Skeletal muscle tissue (tissue), 3 donors: ENCODE measurements at regions not wholly inside any gene's neighbourhood (a gene's known extent, or its start where the extent isn't known, plus 50 kb on each side); places are given as distances from the start of the nearest gene placed in this dataset.

ENCODE experiments used
- H3K27ac ChIP-seq: one replicate; pipeline ENCODE4 v1.7.0; 2013; ENCODE audit warnings: mild to moderate bottlenecking, low read depth, low read length, inconsistent platforms
- H3K27me3 ChIP-seq, 3 donors: one replicate each; pipeline ENCODE4 v1.7.0; 2013; ENCODE audit warnings: low read length in 3 of 3; ENCODE audit not compliant: control insufficient read depth in 3 of 3, insufficient read depth in 3 of 3
- H3K36me3 ChIP-seq, 3 donors: one replicate each; pipeline ENCODE4 v1.7.0; 2013; ENCODE audit warnings: low read length in 3 of 3; ENCODE audit not compliant: control insufficient read depth in 3 of 3, insufficient read depth in 3 of 3
- H3K4me1 ChIP-seq, 3 donors: one replicate each; pipeline ENCODE4 v1.7.0; 2013; ENCODE audit warnings: low read length in 3 of 3, mild to moderate bottlenecking in 3 of 3; ENCODE audit not compliant: control insufficient read depth in 3 of 3, insufficient read depth in 3 of 3
- H3K4me3 ChIP-seq, 3 donors: one replicate each; pipeline ENCODE4 v1.7.0; 2013; ENCODE audit warnings: low read length in 3 of 3
- H3K9ac ChIP-seq, 3 donors: one replicate each; pipeline ENCODE4 v1.7.0; 2013; ENCODE audit warnings: low read length in 3 of 3, mild to moderate bottlenecking in 3 of 3, moderate library complexity in 2 of 3, low read depth in 1 of 3
- H3K9me3 ChIP-seq, 3 donors: one replicate each; pipeline ENCODE4 v1.7.0; 2013; ENCODE audit warnings: low read length in 3 of 3; ENCODE audit not compliant: control insufficient read depth in 3 of 3
- donor health status: Osteomylitis.

DNA sequence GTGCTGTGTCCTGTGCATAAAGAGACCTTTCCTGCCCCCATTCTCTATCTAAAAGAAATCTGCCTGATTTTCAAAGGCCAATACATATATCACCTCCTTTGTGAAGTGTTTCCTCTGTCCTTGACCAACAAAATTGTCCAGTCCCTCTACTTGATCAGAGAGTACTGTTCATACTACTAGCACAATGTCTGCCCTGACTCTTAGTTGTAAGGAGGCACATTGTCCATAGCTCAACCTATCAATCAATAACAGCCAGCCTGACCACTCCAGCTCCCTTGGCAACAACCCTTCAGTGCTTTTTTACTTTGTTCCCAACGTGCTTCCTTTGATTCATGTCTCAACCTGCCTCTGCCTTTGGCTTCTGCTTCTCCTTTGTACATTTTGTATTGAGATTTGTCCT, 398.9 kb downstream of the TRIB2 start:
- Histone ChIP-seq H3K36me3 (no peaks in the 10 kb centered on the region), H3K9ac (no peak overlapping the region), H3K27me3 (no peaks in the 10 kb centered on the region), H3K27ac (no peak overlapping the region), H3K4me3 (no peak overlapping the region), H3K4me1 (no peaks in the 10 kb centered on the region), H3K9me3 (no peaks in the 10 kb centered on the region)

DNA sequence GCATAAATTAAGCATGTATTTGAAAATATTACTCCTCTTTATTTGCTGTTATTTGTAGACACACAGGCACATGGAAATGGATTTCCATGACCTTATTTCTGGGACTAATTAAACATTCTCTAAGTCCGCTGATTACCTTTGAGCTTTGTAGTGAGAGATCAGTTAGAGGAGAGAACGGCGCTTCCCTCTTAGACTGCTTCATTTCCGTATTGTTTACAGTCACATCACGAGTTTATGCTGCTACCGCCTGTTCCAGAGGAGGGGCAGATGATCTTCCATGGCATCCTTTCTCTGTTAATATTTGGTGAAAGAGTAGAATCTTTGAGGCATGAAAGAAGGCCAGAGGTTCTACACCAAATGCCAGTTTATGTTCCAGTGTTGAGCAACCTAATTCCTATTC, 404.4 kb downstream of the TRIB2 start:
- Histone ChIP-seq H3K4me1 (no peaks in the 10 kb centered on the region), H3K27ac (no peak overlapping the region), H3K4me3 (no peak overlapping the region)

DNA sequence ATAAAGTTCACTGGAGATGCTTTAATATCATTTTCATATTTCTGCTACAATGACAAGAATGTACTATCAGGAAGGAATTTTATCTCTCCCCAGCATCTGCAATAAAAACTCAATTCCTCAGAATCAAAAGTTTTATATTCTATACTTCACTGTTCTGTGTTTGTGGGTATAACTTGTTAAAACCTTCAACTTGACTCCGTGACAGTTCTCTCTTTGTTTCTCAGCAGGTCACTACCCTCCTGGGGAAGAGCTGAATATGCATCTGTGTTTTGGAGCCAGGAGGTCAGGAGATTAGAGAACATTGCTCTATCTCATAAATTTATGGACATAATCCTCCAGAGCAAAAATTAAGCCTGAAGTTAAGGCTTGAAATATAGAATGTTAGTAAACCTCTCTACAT, 411.4 kb downstream of the TRIB2 start:
- Histone ChIP-seq H3K4me1 (no peaks in the 10 kb centered on the region), H3K27me3 (no peaks in the 10 kb centered on the region), H3K4me3 (no peak overlapping the region), H3K27ac (no peak overlapping the region), H3K36me3 (no peaks in the 10 kb centered on the region), H3K9ac (no peak overlapping the region), H3K9me3 (no peaks in the 10 kb centered on the region)

More for the DNA sequence above, 404.4 kb downstream of the TRIB2 start:
- no peaks in the 10 kb centered on the region for H3K27me3 ChIP-seq
- H3K9ac ChIP-seq: no peak overlapping the region
- H3K9me3 ChIP-seq: no peaks in the 10 kb centered on the region
- H3K36me3 ChIP-seq: no peaks in the 10 kb centered on the region

DNA sequence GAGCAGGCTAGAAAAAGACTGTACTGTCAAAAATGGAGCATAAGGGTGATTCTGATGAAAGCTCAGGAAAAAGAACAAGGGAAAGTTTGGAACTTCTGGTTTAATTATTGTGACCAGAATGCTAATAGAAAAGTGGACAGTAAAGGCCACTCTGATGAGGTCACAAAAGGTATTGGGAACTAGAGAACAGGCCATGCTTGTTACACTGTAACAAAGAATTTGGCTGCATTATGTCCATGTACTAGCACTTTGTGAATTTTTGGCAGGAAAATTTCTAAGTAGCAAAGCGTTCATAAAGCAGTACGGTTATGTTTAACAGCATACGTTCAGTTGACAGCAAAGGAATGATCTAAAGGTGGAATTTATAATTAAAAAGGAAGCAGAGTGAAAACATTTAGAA, 418.6 kb downstream of the TRIB2 start:
- H3K4me3 ChIP-seq: no peak overlapping the region
- no peaks in the 10 kb centered on the region for H3K36me3 ChIP-seq
- no peak overlapping the region for H3K9ac ChIP-seq
- H3K27ac ChIP-seq: no peak overlapping the region
- no peaks in the 10 kb centered on the region for H3K4me1 ChIP-seq
- no peaks in the 10 kb centered on the region for H3K27me3 ChIP-seq
- no peaks in the 10 kb centered on the region for H3K9me3 ChIP-seq

DNA sequence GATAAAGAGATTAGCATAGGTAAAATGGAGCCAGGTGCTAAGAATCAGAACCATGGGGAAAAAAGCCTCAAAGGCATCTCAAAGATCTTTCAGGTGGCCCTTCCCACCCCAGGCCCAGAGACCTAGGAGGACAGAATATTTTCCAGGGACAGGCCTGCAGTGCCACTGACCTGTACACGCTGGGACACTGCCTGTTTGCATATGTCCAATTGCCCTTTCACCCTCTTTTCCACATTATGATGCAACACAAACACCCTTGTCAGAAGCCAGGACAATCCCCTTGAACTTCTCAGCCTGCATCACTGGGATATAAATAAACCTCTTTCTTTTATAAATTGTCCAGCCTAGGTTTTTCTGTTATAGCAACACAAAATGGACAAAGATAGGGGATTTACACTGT, 419.1 kb downstream of the TRIB2 start:
- no peaks in the 10 kb centered on the region for H3K27me3 ChIP-seq
- no peak overlapping the region for H3K9ac ChIP-seq
- H3K4me3 ChIP-seq: no peak overlapping the region
- no peak overlapping the region for H3K27ac ChIP-seq
- H3K9me3 ChIP-seq: no peaks in the 10 kb centered on the region
- no peaks in the 10 kb centered on the region for H3K36me3 ChIP-seq
- no peaks in the 10 kb centered on the region for H3K4me1 ChIP-seq

DNA sequence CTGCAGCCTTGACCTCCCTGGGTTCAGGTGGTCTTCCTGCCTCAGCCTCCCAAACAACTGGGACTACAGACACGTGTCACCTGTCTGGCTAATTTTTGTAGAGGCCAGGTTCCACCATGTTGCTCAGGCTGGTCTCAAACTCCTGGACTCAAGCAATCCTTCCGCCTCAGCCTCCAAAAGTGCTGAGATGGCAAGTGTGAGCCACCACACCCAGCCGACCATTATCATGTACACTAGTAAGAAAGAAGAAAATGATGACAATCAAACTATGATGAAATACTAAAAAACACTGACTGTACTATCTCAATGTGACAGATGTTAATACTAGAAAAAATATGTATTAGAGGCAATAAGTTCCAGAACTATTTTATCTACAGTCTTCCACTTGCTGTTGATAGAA, 420.9 kb downstream of the TRIB2 start:
- Histone ChIP-seq H3K4me3 (no peak overlapping the region), H3K9ac (no peak overlapping the region), H3K27me3 (no peaks in the 10 kb centered on the region), H3K9me3 (no peaks in the 10 kb centered on the region), H3K36me3 (no peaks in the 10 kb centered on the region), H3K27ac (no peak overlapping the region), H3K4me1 (no peaks in the 10 kb centered on the region)

DNA sequence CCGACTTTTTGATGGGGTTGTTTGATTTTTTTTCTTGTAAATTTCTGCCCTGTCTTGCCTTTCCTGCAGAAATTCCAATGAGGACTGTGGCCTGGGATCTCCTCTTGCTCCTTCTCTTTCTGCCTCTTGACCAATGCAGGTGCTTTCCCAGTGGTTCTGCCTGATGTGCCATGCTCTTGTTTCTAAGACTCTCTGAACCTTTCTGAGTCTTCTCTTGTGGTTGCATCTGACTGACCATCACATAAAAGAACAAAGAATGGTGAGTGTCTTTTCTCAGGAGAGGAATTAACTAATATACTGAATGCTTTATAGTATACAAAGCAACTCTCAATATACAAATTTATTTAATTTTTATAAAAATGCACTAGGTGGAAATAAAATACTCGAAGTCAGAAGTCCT, 424.6 kb downstream of the TRIB2 start:
- Histone ChIP-seq H3K36me3 (no peaks in the 10 kb centered on the region), H3K27ac (no peak overlapping the region), H3K9ac (no peak overlapping the region)

DNA sequence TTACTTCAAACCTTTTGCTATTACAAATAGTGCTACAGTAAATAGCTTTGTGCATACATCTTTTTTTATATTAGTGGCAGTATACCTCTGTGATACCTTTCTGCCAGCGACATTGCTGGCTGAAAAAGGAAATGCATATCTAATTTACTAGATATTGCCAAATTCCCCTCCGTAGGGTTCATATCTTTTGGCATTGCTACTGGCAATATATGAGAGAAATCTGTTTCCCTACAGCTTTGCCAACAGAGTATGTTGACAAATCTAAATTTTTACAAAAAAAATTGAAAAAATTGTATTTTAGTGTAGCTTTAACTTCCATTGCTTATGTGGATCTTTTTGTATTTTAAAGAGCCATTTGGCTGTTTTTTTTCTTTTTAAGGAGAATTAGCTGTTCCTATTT, 426.7 kb downstream of the TRIB2 start:
- Histone ChIP-seq H3K4me1 (no peaks in the 10 kb centered on the region), H3K36me3 (no peaks in the 10 kb centered on the region), H3K9me3 (no peaks in the 10 kb centered on the region), H3K27me3 (no peaks in the 10 kb centered on the region), H3K27ac (no peak overlapping the region), H3K9ac (no peak overlapping the region), H3K4me3 (no peak overlapping the region)

More for the DNA sequence above, 424.6 kb downstream of the TRIB2 start:
- Histone ChIP-seq H3K4me1 (no peaks in the 10 kb centered on the region), H3K4me3 (no peak overlapping the region), H3K9me3 (no peaks in the 10 kb centered on the region), H3K27me3 (no peaks in the 10 kb centered on the region)

DNA sequence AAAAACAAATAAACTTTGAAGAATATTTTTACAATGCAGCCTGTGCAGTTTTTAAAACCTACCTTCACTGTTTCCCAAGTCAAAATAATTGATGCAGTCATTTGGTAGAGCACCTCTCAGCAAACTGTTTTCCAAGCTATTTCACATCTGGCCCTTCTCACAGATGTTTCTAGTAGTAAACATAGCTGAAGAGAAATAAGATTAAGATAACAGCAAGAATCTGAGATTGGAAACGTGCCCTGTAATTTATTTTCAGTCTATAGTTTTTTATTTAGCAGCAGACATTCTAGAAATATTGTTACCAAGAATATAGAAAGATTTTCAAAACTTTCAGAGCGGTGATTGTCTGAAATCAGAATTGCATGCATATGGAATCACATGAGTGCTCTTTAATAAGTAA, 440.2 kb downstream of the TRIB2 start:
- Histone ChIP-seq H3K9me3 (no peaks in the 10 kb centered on the region), H3K4me3 (no peak overlapping the region), H3K27me3 (no peaks in the 10 kb centered on the region), H3K27ac (no peak overlapping the region), H3K4me1 (no peaks in the 10 kb centered on the region), H3K9ac (no peak overlapping the region), H3K36me3 (no peaks in the 10 kb centered on the region)

DNA sequence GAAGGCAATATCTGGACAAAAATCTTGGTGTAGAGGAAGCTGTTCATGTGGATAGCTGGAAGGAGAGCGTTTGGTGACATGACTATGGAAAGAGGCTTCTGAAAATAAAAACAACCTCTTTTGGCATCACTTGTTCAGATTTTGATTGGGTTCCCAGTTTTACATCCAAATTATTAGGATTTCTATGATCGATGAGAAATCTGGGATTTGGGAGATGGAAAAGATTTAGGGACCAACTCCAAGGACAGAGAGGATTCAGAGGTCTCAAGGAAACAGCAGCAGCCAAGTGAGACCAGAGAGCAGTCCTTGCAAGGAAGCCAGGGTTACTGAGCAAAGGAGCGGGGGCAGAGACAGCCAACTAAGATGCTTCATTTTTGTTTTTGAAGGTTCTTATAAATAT, 441.7 kb downstream of the TRIB2 start:
- Histone ChIP-seq H3K9ac (no peak overlapping the region), H3K27me3 (no peaks in the 10 kb centered on the region), H3K4me3 (no peak overlapping the region), H3K36me3 (no peaks in the 10 kb centered on the region), H3K9me3 (no peaks in the 10 kb centered on the region), H3K4me1 (no peaks in the 10 kb centered on the region), H3K27ac (no peak overlapping the region)

DNA sequence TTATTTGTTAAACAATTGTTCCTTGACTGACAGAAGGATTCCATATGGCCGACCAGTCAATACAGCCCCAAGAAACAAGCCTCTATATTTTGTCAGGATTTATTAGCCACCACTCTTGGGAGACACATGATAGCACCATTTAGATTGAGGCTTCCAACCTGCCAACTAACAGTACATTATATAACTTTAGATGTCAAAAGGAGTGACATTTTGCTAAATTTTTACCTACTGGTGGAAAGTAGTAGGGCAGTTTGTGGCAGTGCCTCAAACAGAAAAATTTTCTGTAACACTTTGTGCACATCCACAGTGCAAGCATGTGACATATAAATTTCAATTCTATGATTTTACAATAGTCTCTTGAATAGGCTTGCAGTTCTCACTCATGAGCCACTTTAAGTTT, 464.0 kb downstream of the TRIB2 start:
- no peaks in the 10 kb centered on the region for H3K36me3 ChIP-seq
- no peaks in the 10 kb centered on the region for H3K9me3 ChIP-seq
- H3K4me3 ChIP-seq: no peak overlapping the region
- no peak overlapping the region for H3K27ac ChIP-seq
- no peaks in the 10 kb centered on the region for H3K4me1 ChIP-seq
- no peak overlapping the region for H3K9ac ChIP-seq
- no peaks in the 10 kb centered on the region for H3K27me3 ChIP-seq
